T-helper 2 cell treated with Interferon-gamma antibody and Interleukin-4, amounts not matched to agents 5 μg/mL and 100 μg/mL, for 36 hours (primary cell): ENCODE measurements at regions not wholly inside any gene's neighbourhood (a gene's known extent, or its start where the extent isn't known, plus 50 kb on each side); places are given as distances from the start of the nearest gene placed in this dataset.

Experiments used
- DNase-seq: peaks from one replicate; pipeline ENCODE4 v3.0.0; 2021; ENCODE audit warnings: low spot score
- H3K27ac Mint-ChIP-seq: one replicate; pipeline ENCODE4 v1.8.0; 2021; ENCODE audit warnings: mild to moderate bottlenecking, mixed read lengths
- H3K27me3 Mint-ChIP-seq: one replicate; pipeline ENCODE4 v1.8.0; 2021; ENCODE audit warnings: low read depth, mixed read lengths
- H3K36me3 Mint-ChIP-seq: one replicate; pipeline ENCODE4 v1.8.0; 2021; ENCODE audit warnings: low read depth, mixed read lengths
- H3K4me1 Mint-ChIP-seq: one replicate; pipeline ENCODE4 v1.8.0; 2021; ENCODE audit warnings: low read depth, mixed read lengths
- H3K4me3 Mint-ChIP-seq: one replicate; pipeline ENCODE4 v1.8.0; 2022; ENCODE audit warnings: mild to moderate bottlenecking, moderate library complexity, mixed read lengths
- H3K9me3 Mint-ChIP-seq: one replicate; pipeline ENCODE4 v1.8.0; 2021; ENCODE audit warnings: mixed read lengths

DNA sequence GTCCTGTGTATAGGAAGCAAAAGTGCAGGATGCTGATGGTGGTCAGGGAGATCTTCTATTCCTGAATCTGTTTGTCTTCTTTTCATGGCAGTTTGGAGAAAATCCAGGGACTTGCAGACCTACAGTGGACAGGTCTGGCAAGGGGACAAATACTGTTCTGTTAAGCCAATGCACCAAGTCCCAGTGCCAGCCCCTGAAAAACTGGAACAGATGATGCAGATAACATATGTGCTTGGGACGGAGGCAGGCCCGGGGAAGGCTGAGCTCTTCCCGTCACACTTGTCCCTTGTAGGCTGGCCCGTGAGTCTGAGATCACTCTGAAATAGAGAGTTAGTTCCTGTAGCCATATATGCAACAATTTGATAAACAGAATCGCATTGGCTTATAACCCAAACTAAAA is 265.7 kb downstream of the MTRR start:
- Mint-ChIP-seq H3K27ac (no peak overlapping the region), H3K4me1 (no peaks in the 10 kb centered on the region), H3K4me3 (no peak overlapping the region), H3K9me3 (peaks cover 5% of the 10 kb centered on the region), H3K36me3 (no peaks in the 10 kb centered on the region), H3K27me3 (no peaks in the 10 kb centered on the region)
- DNase-seq = no peak

DNA sequence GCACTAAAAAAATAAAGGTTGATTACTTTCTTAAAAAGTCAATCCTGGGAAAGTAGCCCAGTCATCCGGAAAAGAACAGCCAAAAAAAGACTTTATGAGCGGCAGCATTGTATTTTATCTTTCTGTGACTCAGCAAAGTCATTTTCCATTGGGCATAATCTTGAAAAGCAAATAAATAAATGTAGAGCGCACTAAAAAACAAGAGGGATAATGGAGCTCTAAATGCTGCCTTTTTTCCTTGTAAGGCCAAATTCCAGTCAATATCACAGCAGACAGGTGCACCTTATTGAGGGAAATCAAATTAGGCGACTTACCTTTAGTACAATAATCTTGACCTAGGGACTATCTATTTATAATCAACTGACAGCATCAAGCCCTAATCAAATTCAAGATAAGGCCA is 266.8 kb downstream of the MTRR start:
- Mint-ChIP-seq H3K9me3 (peaks cover 5% of the 10 kb centered on the region), H3K27ac (no peak overlapping the region), H3K4me3 (no peak overlapping the region), H3K27me3 (no peaks in the 10 kb centered on the region), H3K4me1 (no peaks in the 10 kb centered on the region), H3K36me3 (no peaks in the 10 kb centered on the region)
- no peak for DNase-seq

DNA sequence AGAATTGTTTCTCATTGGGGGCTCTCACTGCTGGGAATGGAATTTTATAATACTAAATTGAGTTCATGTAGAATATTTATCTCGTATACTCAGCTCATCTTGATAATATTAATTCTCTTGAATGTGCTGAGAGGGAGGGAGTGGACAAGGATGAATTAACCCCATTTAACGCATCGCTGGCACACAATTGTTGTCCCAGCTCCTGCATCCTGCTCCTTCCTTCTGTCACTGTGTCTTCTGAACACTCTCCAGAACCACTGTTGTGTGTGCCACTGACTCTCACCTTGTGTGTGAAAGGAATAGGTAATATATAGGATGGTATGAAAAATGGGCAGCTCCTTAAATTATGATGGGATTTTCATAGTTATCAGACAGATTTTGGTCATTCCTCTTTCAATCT is 267.3 kb downstream of the MTRR start:
- Mint-ChIP-seq H3K4me3 (no peak overlapping the region), H3K4me1 (no peaks in the 10 kb centered on the region)
- no peak for DNase-seq

GRCh38 chr5:8137941-8138550 is 269.1 kb downstream of the MTRR start:
- Mint-ChIP-seq H3K27me3 (no peaks in the 10 kb centered on the region), H3K4me1 (no peaks in the 10 kb centered on the region), H3K9me3 (no peaks in the 10 kb centered on the region), H3K27ac (no peak overlapping the region), H3K36me3 (no peaks in the 10 kb centered on the region), H3K4me3 (no peak overlapping the region)
- DNase-seq = no peak

More for the DNA sequence above, 267.3 kb downstream of the MTRR start:
- no peak overlapping the region for H3K27ac Mint-ChIP-seq
- H3K9me3 Mint-ChIP-seq = peaks cover 5% of the 10 kb centered on the region
- no peaks in the 10 kb centered on the region for H3K27me3 Mint-ChIP-seq
- H3K36me3 Mint-ChIP-seq = no peaks in the 10 kb centered on the region

- no peak overlapping the region for H3K27ac Mint-ChIP-seq
- no peak overlapping the region for H3K4me3 Mint-ChIP-seq
- no peaks in the 10 kb centered on the region for H3K36me3 Mint-ChIP-seq
- H3K4me1 Mint-ChIP-seq = no peaks in the 10 kb centered on the region
- no peak for DNase-seq
- H3K9me3 Mint-ChIP-seq = no peaks in the 10 kb centered on the region
- no peaks in the 10 kb centered on the region for H3K27me3 Mint-ChIP-seq
These were observed 269.9 kb downstream of the MTRR start for GRCh38 chr5:8138884-8139283.

- no peaks in the 10 kb centered on the region for H3K36me3 Mint-ChIP-seq
- no peaks in the 10 kb centered on the region for H3K9me3 Mint-ChIP-seq
- no peak for DNase-seq
- no peaks in the 10 kb centered on the region for H3K27me3 Mint-ChIP-seq
- H3K4me3 Mint-ChIP-seq = no peak overlapping the region
- no peaks in the 10 kb centered on the region for H3K4me1 Mint-ChIP-seq
- no peak overlapping the region for H3K27ac Mint-ChIP-seq
These were observed 281.8 kb downstream of the MTRR start for GRCh38 chr5:8150791-8151190.

DNA sequence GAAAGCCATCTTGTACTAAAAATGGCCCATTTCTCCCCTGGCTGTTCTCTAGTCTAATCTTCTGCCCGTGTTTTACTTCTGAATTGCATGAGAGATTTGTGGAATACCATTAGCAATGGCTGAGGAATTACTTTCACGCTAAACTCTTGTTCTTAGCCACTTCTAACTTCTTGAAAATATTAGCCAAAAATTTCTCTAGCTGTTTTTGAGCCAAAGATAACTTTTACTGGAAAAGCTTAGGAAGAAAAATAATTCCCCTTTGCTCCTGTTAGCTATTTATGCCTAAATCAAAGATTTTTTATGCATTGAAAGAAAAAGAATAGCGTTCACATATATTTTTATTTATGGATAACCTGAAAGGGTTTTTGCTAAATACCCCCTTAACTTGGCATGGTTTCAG is 287.8 kb downstream of the MTRR start:
- Mint-ChIP-seq H3K36me3 (no peaks in the 10 kb centered on the region), H3K27me3 (no peaks in the 10 kb centered on the region), H3K4me3 (no peak overlapping the region), H3K27ac (no peak overlapping the region), H3K9me3 (peaks cover 12% of the 10 kb centered on the region), H3K4me1 (no peaks in the 10 kb centered on the region)
- DNase-seq = no peak

DNA sequence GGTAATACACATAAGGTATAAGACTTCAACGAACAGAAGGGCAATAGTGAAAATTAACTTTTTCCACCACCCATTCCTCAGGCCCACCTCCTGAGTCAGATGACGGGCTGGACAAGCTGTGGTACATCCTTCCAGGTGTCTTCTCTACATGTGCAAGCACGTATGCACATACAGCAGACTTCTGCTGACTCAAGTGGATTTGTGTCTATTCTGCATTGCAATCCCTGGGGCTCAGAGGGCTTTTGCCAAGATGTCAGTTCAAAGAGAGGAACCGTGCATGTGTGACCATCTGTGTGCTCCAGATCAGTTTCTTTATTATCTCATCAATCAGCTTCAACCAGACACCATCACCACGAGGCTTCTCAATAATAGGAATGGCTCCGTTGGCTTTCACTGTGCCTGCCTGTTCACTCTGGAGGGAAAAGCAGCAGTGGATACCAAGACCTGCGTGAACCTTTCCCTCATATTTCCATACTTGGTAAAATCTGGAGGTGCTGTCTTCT is 288.4 kb downstream of the MTRR start:
- DNase-seq = no peak
- Mint-ChIP-seq H3K4me3 (no peak overlapping the region), H3K4me1 (no peaks in the 10 kb centered on the region), H3K36me3 (no peaks in the 10 kb centered on the region), H3K27me3 (no peaks in the 10 kb centered on the region), H3K27ac (no peak overlapping the region), H3K9me3 (peaks cover 12% of the 10 kb centered on the region)

DNA sequence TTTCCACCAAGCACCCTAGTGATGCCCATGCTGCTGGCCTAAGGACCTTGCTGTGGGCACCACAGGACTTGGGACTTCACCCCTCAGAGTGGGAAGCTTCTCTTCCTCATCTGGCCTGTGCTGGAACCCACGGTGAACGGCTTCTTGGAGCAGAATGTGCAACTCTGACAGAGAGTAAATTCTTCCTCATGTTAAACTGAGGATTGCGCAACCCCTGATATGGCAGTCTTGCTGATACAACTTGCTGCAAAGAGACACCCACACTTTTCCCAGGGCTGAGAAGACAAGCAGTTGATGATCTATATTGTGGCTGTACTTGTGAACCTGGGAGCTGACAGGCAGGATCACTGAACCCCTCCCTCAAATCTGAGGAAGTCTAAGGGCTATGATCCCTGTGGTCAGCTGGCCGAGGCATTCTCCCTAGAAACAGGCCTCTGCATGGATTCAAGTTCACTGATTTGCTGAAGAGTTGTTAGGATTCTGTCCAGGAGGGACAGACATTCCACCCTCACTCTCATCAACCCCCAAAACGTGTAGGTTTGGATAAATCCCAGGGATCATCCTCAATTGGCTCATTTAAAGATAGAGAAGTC is 307.2 kb downstream of the MTRR start:
- no peak overlapping the region for H3K27ac Mint-ChIP-seq
- DNase-seq = no peak
- H3K4me3 Mint-ChIP-seq = no peak overlapping the region
- H3K27me3 Mint-ChIP-seq = no peaks in the 10 kb centered on the region
- H3K4me1 Mint-ChIP-seq = no peaks in the 10 kb centered on the region
- H3K9me3 Mint-ChIP-seq = peaks cover 6% of the 10 kb centered on the region
- no peaks in the 10 kb centered on the region for H3K36me3 Mint-ChIP-seq

- Mint-ChIP-seq H3K27ac (no peak overlapping the region), H3K36me3 (no peaks in the 10 kb centered on the region), H3K27me3 (no peaks in the 10 kb centered on the region), H3K4me3 (no peak overlapping the region), H3K4me1 (no peaks in the 10 kb centered on the region), H3K9me3 (no peaks in the 10 kb centered on the region)
- no peak for DNase-seq
These were observed 315.6 kb downstream of the MTRR start for GRCh38 chr5:8184455-8185063.

- no peak for DNase-seq
- H3K4me3 Mint-ChIP-seq = no peak overlapping the region
- no peaks in the 10 kb centered on the region for H3K36me3 Mint-ChIP-seq
- H3K27me3 Mint-ChIP-seq = no peaks in the 10 kb centered on the region
- no peaks in the 10 kb centered on the region for H3K4me1 Mint-ChIP-seq
- H3K9me3 Mint-ChIP-seq = no peaks in the 10 kb centered on the region
- no peak overlapping the region for H3K27ac Mint-ChIP-seq
These were observed 316.9 kb downstream of the MTRR start for GRCh38 chr5:8185852-8186251.

- Mint-ChIP-seq H3K9me3 (no peaks in the 10 kb centered on the region), H3K27me3 (no peaks in the 10 kb centered on the region), H3K36me3 (no peaks in the 10 kb centered on the region), H3K4me3 (no peak overlapping the region), H3K27ac (no peak overlapping the region), H3K4me1 (no peaks in the 10 kb centered on the region)
- no peak for DNase-seq
These were observed 320.1 kb downstream of the MTRR start for GRCh38 chr5:8188874-8189565.

DNA sequence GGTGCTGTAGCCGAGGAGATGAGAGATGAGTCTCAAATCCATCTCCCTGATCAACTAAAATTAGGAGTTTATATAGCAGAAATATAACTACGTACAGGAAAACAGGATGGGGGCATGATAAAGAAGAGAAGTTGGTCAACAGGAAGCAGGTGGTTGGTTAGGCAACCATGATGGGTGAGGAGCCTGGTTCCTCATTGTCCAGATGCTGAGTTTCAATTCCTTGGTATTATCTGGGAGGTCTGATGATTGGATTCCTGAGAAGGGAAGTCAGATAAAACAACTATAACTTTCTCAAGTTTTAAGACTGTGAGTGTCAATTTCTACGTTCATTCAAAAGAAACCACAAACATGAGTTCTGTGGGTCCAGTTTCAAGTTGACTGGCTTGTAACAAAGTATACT is 323.9 kb downstream of the MTRR start:
- Mint-ChIP-seq H3K27ac (no peak overlapping the region), H3K9me3 (peaks cover 3% of the 10 kb centered on the region), H3K36me3 (no peaks in the 10 kb centered on the region), H3K4me3 (no peak overlapping the region), H3K4me1 (no peaks in the 10 kb centered on the region), H3K27me3 (no peaks in the 10 kb centered on the region)
- no peak for DNase-seq

- Mint-ChIP-seq H3K4me3 (no peak overlapping the region), H3K9me3 (peaks cover 6% of the 10 kb centered on the region), H3K4me1 (no peaks in the 10 kb centered on the region), H3K27me3 (no peaks in the 10 kb centered on the region), H3K36me3 (no peaks in the 10 kb centered on the region), H3K27ac (no peak overlapping the region)
- DNase-seq = no peak
These were observed 327.1 kb downstream of the MTRR start for GRCh38 chr5:8196061-8196460.
